HepG2 (cell line): ENCODE measurements at regions not wholly inside any gene's neighbourhood (a gene's known extent, or its start where the extent isn't known, plus 50 kb on each side); places are given as distances from the start of the nearest gene placed in this dataset.

Experiments
- ATAC-seq: fragments of 200-7000 bp; cut with Tn5 transposase; 3 replicates; pipeline ENCODE4 v1.9.1; 2020; ENCODE audit warnings: mild to moderate bottlenecking, moderate library complexity
- BruUV-seq: library from RNA; stranded (reverse); fragments of 400-500 nt; replicated peaks from 2 replicates; lab custom pipeline; 2021; lab: Mats Ljungman, UMichigan
- CTCF ChIA-PET: fragments of 300-600 bp; formaldehyde crosslinking; extraction: SDS; loops from one replicate; lab custom pipeline; 2021; ENCODE audit warnings: low total read pairs, inconsistent platforms, low intra/inter-chr PET ratio; lab: Yijun Ruan, JAX
- POLR2A ChIA-PET: fragments of 350-600 bp; sonication (Branson Sonifier 250); formaldehyde crosslinking; loops from one replicate; lab custom pipeline; 2020; ENCODE audit warnings: antibody characterized with exemption, inconsistent platforms; lab: Yijun Ruan, JAX
- DNase-seq: peaks from one replicate; pipeline ENCODE4 v3.0.0-alpha.2; 2015; ENCODE audit warnings: low spot score
- FAIRE-seq: peaks from 3 replicates; lab custom pipeline; 2011; peaks lifted over from hg19 to GRCh38; lab: Jason Lieb, UNC
- H2AFZ ChIP-seq: one replicate; pipeline ENCODE4 v1.6.1; 2011; ENCODE audit warnings: low read length, inconsistent platforms
- H3K27ac ChIP-seq: fragments of 300-600 bp; 3 replicates; pipeline ENCODE4 v1.8.0; 2011; ENCODE audit warnings: mixed run types, mild to moderate bottlenecking, mixed read lengths, low read length, inconsistent platforms; ENCODE audit not compliant: insufficient read depth; ENCODE audit errors: extremely low read length
- H3K27me3 ChIP-seq, 2 experiments: fragments of 200-600 bp in 1 of 2; 2 replicates in 1 of 2; 3 replicates in 1 of 2; pipeline versions ENCODE4 v1.6.0 to v1.8.0; 2011; ENCODE audit warnings: low read length in 2 of 2, mild to moderate bottlenecking in 2 of 2, moderate library complexity in 2 of 2, inconsistent platforms in 1 of 2; ENCODE audit not compliant: insufficient read depth in 2 of 2, control insufficient read depth in 1 of 2
- H3K36me3 ChIP-seq, 2 experiments: fragments of 200-600 bp in 1 of 2; replicated peaks in 1 of 2; 2 replicates in 1 of 2; 3 replicates in 1 of 2; pipeline versions ENCODE4 v1.5.1 to v1.8.0; 2011; ENCODE audit warnings: low read length in 2 of 2, inconsistent platforms in 1 of 2; ENCODE audit not compliant: insufficient read depth in 2 of 2, control insufficient read depth in 1 of 2
- H3K4me1 ChIP-seq: 2 replicates; pipeline ENCODE4 v1.5.1; 2012; ENCODE audit warnings: low read length, inconsistent platforms; ENCODE audit not compliant: insufficient read depth
- H3K4me2 ChIP-seq: 2 replicates; pipeline ENCODE4 v1.6.0; 2011; ENCODE audit warnings: low read depth, low read length, inconsistent platforms
- H3K4me3 ChIP-seq, 3 experiments: fragments of 200-600 bp in 1 of 3; sonication (generic), shearing (Covaris generic) in 1 of 3; replicated peaks in 1 of 3; 2 replicates each; pipeline ENCODE4 v1.5.1; 2011 to 2016; ENCODE audit warnings: low read length in 3 of 3, inconsistent platforms in 2 of 3, low read depth in 2 of 3, mild to moderate bottlenecking in 2 of 3, control low read depth in 1 of 3, mixed read lengths in 1 of 3; ENCODE audit not compliant: insufficient read depth in 1 of 3
- H3K79me2 ChIP-seq: one replicate; pipeline ENCODE4 v1.6.1; 2011; ENCODE audit warnings: low read length, inconsistent platforms; ENCODE audit not compliant: insufficient read depth
- H3K9ac ChIP-seq: 2 replicates; pipeline ENCODE4 v1.6.0; 2011; ENCODE audit warnings: mild to moderate bottlenecking, low read depth, low read length, inconsistent platforms; ENCODE audit not compliant: insufficient read depth
- H3K9me3 ChIP-seq: 2 replicates; pipeline ENCODE4 v1.5.1; 2012; ENCODE audit warnings: mild to moderate bottlenecking, low read length
- H4K20me1 ChIP-seq: 2 replicates; pipeline ENCODE4 v1.6.0; 2011; ENCODE audit warnings: inconsistent platforms, mild to moderate bottlenecking, low read length, moderate library complexity; ENCODE audit not compliant: insufficient read depth
- JUNB ChIP-seq: sonication (generic); formaldehyde crosslinking; IDR thresholded peaks from 2 replicates; pipeline ENCODE4 v1.8.0; 2022; ENCODE audit warnings: missing genetic modification reagents, mild to moderate bottlenecking, borderline replicate concordance
- RFX5 ChIP-seq: IDR thresholded peaks from 2 replicates; pipeline ENCODE4 v1.6.1; 2011; ENCODE audit warnings: low read depth, low read length, improper control_type of control experiment
- SMYD3 ChIP-seq: sonication (generic); formaldehyde crosslinking; IDR thresholded peaks from 2 replicates; pipeline ENCODE4 v1.8.1; 2023; ENCODE audit warnings: mild to moderate bottlenecking, missing genetic modification reagents
- SOX13 ChIP-seq, 3 experiments: fragments of 450-650 bp in 1 of 3; sonication (generic) in 1 of 3; formaldehyde crosslinking in 1 of 3; IDR thresholded peaks in 2 of 3; conservative IDR thresholded peaks in 1 of 3; 2 replicates each; pipeline versions ENCODE4 v1.5.0 to v1.6.1; 2016 to 2020; ENCODE audit warnings: antibody characterized with exemption in 1 of 3, mild to moderate bottlenecking in 1 of 3, missing compliant biosample characterization in 1 of 3, missing genetic modification reagents in 1 of 3, moderate library complexity in 1 of 3
- ZBTB3 ChIP-seq: sonication (generic); formaldehyde crosslinking; IDR thresholded peaks from 2 replicates; pipeline ENCODE4 v1.4.0; 2020; ENCODE audit warnings: low read depth, mild to moderate bottlenecking, moderate library complexity, missing genetic modification reagents, borderline replicate concordance
- ZNF235 ChIP-seq: sonication (generic); formaldehyde crosslinking; IDR thresholded peaks from 2 replicates; pipeline ENCODE4 v1.8.1; 2023; ENCODE audit warnings: mild to moderate bottlenecking, missing genetic modification reagents, borderline replicate concordance
- ZNF550 ChIP-seq: sonication (generic); formaldehyde crosslinking; IDR thresholded peaks from 2 replicates; pipeline ENCODE4 v1.4.0; 2020; ENCODE audit warnings: mild to moderate bottlenecking, missing genetic modification reagents, borderline replicate concordance
- ZNF724P ChIP-seq: sonication (generic); formaldehyde crosslinking; IDR thresholded peaks from 2 replicates; pipeline ENCODE4 v1.8.0; 2022; ENCODE audit warnings: missing genetic modification reagents, borderline replicate concordance
- WGBS: methylation state at CpG from one replicate; pipeline ENCODE4 v1.1.6; 2017; ENCODE audit warnings: low lambda C conversion rate; 5-methylcytosine and 5-hydroxymethylcytosine counted together
- in situ Hi-C: cut with HindIII; loops from 2 replicates; pipeline ENCODE4 v1.10.0; 2017; ENCODE audit warnings: low pct_unique_long_range_greater_than_20kb; ENCODE audit not compliant: extremely low pct_ligation_motif_present
- intact Hi-C: fragments of 100-400 bp; cut with micrococcal nuclease; formaldehyde crosslinking; loops from one replicate; pipeline ENCODE4 v1.10.0; 2022; ENCODE audit not compliant: unreplicated experiment
- TF ChIP-seq, protein P1 (sequence below), 2 experiments: sonication (generic) in 1 of 2; formaldehyde crosslinking in 1 of 2; IDR thresholded peaks; 2 replicates each; pipeline versions ENCODE4 v1.6.1 to v1.9.0; 2014 to 2022; ENCODE audit warnings: antibody characterized with exemption in 1 of 2, borderline replicate concordance in 1 of 2, inconsistent platforms in 1 of 2, low read depth in 1 of 2, missing genetic modification reagents in 1 of 2
- TF ChIP-seq, protein P2 (sequence below): sonication (generic); formaldehyde crosslinking; IDR thresholded peaks from 2 replicates; pipeline ENCODE4 v1.9.0; 2021; ENCODE audit warnings: missing genetic modification reagents, borderline replicate concordance
- TF ChIP-seq, protein P3 (sequence below): sonication (generic); formaldehyde crosslinking; IDR thresholded peaks from 2 replicates; pipeline ENCODE4 v1.8.0; 2022; ENCODE audit warnings: mild to moderate bottlenecking, missing genetic modification reagents, moderate library complexity
- TF ChIP-seq, protein P4 (sequence below): sonication (generic); formaldehyde crosslinking; conservative IDR thresholded peaks from 2 replicates; pipeline ENCODE4 v1.8.0; 2022; ENCODE audit warnings: mild to moderate bottlenecking, moderate library complexity, missing genetic modification reagents

DNA sequence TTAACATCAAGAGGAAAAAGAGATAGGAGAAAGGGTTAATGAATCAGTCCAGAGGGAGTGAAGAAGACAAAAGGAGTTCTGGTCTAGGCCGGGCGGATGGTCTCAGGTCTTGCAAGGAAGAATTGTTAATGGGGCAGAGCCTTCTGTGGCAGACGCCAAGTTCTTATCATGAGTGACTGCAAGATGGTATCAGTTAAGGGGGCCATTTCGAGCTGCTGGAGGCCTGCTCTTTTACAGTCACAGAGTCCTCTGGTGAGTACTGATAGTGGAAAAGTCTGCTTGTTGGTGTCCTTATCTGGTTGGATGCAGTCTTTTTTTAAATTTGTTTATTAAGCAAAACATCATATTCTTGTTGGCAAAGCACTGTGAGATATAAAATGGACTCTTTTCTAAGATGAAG lies 590.9 kb upstream of the SGCG start:
- H3K9me3 ChIP-seq: peaks cover 4% of the 10 kb centered on the region; the same call in 1 of the 2 replicates
- FAIRE-seq: no peak
- 6% methylated on average over 4 of the region's 4 CpGs for WGBS
- H3K27ac ChIP-seq: no peak overlapping the region
- no peaks in the 10 kb centered on the region for H3K4me1 ChIP-seq
- no peaks in the 10 kb centered on the region for H3K27me3 ChIP-seq
- intact Hi-C loops: no loop called here
- no peaks in the 10 kb centered on the region for H3K79me2 ChIP-seq
- CTCF ChIA-PET: no interaction called here
- no TSS peak for BruUV-seq
- H3K4me3 ChIP-seq: no peak overlapping the region
- TF ChIP-seq, protein P1, sequence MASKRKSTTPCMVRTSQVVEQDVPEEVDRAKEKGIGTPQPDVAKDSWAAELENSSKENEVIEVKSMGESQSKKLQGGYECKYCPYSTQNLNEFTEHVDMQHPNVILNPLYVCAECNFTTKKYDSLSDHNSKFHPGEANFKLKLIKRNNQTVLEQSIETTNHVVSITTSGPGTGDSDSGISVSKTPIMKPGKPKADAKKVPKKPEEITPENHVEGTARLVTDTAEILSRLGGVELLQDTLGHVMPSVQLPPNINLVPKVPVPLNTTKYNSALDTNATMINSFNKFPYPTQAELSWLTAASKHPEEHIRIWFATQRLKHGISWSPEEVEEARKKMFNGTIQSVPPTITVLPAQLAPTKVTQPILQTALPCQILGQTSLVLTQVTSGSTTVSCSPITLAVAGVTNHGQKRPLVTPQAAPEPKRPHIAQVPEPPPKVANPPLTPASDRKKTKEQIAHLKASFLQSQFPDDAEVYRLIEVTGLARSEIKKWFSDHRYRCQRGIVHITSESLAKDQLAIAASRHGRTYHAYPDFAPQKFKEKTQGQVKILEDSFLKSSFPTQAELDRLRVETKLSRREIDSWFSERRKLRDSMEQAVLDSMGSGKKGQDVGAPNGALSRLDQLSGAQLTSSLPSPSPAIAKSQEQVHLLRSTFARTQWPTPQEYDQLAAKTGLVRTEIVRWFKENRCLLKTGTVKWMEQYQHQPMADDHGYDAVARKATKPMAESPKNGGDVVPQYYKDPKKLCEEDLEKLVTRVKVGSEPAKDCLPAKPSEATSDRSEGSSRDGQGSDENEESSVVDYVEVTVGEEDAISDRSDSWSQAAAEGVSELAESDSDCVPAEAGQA (IDR thresholded peaks at IDR 0.05; ENCODE audit: low read depth): no peak
- TF ChIP-seq, protein P1 (CRISPR knock-in tag; IDR thresholded peaks at IDR 0.05; ENCODE audit: borderline replicate concordance): no peak
- TF ChIP-seq SOX13 (IDR thresholded peaks at IDR 0.05): no peak
- no peak for TF ChIP-seq SOX13 (CRISPR knock-in tag; conservative IDR thresholded peaks at IDR 0.05 in 1 of 2, IDR thresholded peaks at IDR 0.05 in 1 of 2)
- TF ChIP-seq, protein P2, sequence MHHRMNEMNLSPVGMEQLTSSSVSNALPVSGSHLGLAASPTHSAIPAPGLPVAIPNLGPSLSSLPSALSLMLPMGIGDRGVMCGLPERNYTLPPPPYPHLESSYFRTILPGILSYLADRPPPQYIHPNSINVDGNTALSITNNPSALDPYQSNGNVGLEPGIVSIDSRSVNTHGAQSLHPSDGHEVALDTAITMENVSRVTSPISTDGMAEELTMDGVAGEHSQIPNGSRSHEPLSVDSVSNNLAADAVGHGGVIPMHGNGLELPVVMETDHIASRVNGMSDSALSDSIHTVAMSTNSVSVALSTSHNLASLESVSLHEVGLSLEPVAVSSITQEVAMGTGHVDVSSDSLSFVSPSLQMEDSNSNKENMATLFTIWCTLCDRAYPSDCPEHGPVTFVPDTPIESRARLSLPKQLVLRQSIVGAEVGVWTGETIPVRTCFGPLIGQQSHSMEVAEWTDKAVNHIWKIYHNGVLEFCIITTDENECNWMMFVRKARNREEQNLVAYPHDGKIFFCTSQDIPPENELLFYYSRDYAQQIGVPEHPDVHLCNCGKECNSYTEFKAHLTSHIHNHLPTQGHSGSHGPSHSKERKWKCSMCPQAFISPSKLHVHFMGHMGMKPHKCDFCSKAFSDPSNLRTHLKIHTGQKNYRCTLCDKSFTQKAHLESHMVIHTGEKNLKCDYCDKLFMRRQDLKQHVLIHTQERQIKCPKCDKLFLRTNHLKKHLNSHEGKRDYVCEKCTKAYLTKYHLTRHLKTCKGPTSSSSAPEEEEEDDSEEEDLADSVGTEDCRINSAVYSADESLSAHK (CRISPR knock-in tag): no peak
- TF ChIP-seq, protein P3, sequence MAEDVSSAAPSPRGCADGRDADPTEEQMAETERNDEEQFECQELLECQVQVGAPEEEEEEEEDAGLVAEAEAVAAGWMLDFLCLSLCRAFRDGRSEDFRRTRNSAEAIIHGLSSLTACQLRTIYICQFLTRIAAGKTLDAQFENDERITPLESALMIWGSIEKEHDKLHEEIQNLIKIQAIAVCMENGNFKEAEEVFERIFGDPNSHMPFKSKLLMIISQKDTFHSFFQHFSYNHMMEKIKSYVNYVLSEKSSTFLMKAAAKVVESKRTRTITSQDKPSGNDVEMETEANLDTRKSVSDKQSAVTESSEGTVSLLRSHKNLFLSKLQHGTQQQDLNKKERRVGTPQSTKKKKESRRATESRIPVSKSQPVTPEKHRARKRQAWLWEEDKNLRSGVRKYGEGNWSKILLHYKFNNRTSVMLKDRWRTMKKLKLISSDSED (CRISPR knock-in tag): no peak
- no peak for TF ChIP-seq ZBTB3 (CRISPR knock-in tag)
- TF ChIP-seq, protein P4, sequence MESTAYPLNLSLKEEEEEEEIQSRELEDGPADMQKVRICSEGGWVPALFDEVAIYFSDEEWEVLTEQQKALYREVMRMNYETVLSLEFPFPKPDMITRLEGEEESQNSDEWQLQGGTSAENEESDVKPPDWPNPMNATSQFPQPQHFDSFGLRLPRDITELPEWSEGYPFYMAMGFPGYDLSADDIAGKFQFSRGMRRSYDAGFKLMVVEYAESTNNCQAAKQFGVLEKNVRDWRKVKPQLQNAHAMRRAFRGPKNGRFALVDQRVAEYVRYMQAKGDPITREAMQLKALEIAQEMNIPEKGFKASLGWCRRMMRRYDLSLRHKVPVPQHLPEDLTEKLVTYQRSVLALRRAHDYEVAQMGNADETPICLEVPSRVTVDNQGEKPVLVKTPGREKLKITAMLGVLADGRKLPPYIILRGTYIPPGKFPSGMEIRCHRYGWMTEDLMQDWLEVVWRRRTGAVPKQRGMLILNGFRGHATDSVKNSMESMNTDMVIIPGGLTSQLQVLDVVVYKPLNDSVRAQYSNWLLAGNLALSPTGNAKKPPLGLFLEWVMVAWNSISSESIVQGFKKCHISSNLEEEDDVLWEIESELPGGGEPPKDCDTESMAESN (CRISPR knock-in tag): no peak
- no peak for TF ChIP-seq ZNF550 (CRISPR knock-in tag)
- TF ChIP-seq ZNF235 (CRISPR knock-in tag): no peak
- TF ChIP-seq RFX5: no peak
- TF ChIP-seq ZNF724P (CRISPR knock-in tag): no peak
- no peak for TF ChIP-seq SMYD3
- no peak for TF ChIP-seq JUNB (CRISPR knock-in tag)
- TF ChIP-seq, all 625 proteins: peak for 0
- H3K4me2 ChIP-seq: no peak overlapping the region
- no peaks in the 10 kb centered on the region for H3K36me3 ChIP-seq
- DNase-seq (no peak), ATAC-seq (no peak)
- no peaks in the 10 kb centered on the region for H4K20me1 ChIP-seq
- in situ Hi-C loops: no loop called here
- POLR2A ChIA-PET: no interaction called here
- H3K9ac ChIP-seq: no peak overlapping the region
- no peak overlapping the region for H2AFZ ChIP-seq
